Fibroblast of villous mesenchyme (primary cell): ENCODE measurements at regions not wholly inside any gene's neighbourhood (a gene's known extent, or its start where the extent isn't known, plus 50 kb on each side); places are given as distances from the start of the nearest gene placed in this dataset.
"Not testable (repeated sequence)": the region's sequence is repeated elsewhere in the genome, so short reads cannot be mapped to it uniquely, and the experiment has no call there.

ENCODE experiments used
- DNase-seq: peaks from one replicate; pipeline ENCODE4 v3.0.0-alpha.2; 2010; ENCODE audit warnings: low read depth
- H3K4me3 ChIP-seq: 2 replicates; pipeline ENCODE4 v1.5.1; 2011; ENCODE audit warnings: low read depth, mild to moderate bottlenecking, low read length
- TF ChIP-seq, protein P1 (sequence below): IDR thresholded peaks from 2 replicates; pipeline ENCODE4 v1.5.1; 2012; ENCODE audit warnings: low read depth, mild to moderate bottlenecking, low read length; ENCODE audit not compliant: insufficient read depth

DNA sequence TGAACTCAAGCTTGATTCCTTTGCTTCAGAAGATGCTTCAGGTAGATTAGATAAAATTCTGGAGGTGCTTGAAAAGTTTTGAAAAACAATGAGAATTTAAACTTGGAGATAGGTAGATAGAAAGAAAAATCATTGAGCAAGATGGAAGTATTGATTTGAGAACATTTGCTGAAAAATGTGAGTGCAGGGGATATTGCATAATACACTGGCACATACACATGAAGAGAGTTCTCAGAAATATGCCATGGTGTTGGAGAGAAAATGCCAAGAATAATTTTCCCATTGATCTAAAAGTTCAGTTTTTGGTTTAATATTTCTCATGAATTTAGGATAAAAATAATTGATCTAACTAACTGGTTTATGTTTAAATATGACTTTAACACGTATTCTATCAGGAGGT is 107.2 kb upstream of the GBE1 start:
- DNase-seq = no peak
- TF ChIP-seq, protein P1, sequence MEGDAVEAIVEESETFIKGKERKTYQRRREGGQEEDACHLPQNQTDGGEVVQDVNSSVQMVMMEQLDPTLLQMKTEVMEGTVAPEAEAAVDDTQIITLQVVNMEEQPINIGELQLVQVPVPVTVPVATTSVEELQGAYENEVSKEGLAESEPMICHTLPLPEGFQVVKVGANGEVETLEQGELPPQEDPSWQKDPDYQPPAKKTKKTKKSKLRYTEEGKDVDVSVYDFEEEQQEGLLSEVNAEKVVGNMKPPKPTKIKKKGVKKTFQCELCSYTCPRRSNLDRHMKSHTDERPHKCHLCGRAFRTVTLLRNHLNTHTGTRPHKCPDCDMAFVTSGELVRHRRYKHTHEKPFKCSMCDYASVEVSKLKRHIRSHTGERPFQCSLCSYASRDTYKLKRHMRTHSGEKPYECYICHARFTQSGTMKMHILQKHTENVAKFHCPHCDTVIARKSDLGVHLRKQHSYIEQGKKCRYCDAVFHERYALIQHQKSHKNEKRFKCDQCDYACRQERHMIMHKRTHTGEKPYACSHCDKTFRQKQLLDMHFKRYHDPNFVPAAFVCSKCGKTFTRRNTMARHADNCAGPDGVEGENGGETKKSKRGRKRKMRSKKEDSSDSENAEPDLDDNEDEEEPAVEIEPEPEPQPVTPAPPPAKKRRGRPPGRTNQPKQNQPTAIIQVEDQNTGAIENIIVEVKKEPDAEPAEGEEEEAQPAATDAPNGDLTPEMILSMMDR = no peak
- H3K4me3 ChIP-seq = no peak overlapping the region

DNA sequence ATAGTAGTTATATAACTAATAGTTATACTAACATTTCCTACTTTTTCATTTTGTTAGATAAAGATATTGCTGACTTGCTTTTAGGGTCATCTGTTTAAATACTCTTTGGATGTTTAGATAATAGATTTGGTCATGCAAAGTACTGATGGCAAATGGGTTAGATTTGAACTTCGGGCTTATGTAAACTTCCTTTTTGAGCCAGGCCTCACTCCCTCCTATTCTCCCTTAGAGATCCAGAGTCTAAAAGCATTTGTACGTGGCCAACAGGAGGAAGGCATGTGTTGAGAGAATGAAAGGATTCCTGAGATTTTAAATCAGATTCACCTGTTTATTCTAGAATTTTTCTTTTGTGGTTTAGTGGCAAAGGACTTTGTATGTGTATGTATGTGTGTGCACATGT is 106.4 kb upstream of the GBE1 start:
- no peak for DNase-seq
- no peak overlapping the region for H3K4me3 ChIP-seq
- TF ChIP-seq, protein P1 = no peak

- not testable (repeated sequence) for DNase-seq, H3K4me3 ChIP-seq
These were observed 103.7 kb upstream of the GBE1 start for GRCh38 chr3:81865164-81865563.

DNA sequence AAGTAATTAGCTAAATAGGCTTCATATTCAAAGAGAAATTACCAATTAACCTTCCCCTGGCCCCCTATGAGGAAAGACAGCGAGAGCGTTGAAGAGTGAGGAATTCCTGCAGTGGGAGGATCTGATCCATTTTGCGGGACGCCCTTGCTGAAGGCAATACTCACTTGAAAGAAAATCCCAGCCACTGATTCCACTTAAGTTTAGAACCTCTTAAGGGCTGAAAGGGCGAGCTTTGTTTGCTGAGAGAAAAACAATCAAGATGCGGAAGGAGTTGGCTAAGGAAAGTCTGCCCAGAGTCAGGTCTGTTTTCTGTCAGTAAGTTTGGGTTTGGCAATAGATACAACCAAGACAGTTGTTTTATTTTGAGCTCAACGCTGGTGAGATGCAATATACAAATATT is 102.8 kb upstream of the GBE1 start:
- peak; percentile 67 for DNase-seq
- TF ChIP-seq, protein P1 = no peak
- H3K4me3 ChIP-seq = peak overlapping the region; percentile 3

- DNase-seq = no peak
- H3K4me3 ChIP-seq = no peak overlapping the region
- TF ChIP-seq, protein P1 = no peak
These were observed 102.3 kb upstream of the GBE1 start for GRCh38 chr3:81863756-81864155.

DNA sequence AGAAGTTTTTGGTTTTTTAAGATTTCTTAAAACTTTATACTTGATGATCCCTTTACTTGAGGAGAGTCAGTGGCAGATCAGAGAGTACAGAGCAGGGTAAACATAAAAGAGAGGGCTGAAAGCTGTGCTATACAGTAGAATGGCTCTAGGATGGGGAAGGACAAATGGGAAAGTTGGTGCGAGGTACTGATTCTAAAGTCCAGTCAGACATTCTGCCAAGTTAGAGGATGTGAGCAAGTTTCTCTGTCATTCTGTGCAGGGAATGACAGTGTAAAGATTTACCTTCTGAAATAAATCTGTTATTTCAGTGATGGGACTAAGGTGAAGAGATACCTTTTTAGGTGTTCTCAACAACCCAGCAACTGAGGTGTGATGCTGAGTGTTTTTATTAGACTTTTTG is 100.1 kb upstream of the GBE1 start:
- H3K4me3 ChIP-seq = no peak overlapping the region
- no peak for DNase-seq
- TF ChIP-seq, protein P1 = no peak

GRCh38 chr3:81859524-81859923 is 98.1 kb upstream of the GBE1 start:
- no peak overlapping the region for H3K4me3 ChIP-seq
- TF ChIP-seq, protein P1 = no peak
- no peak for DNase-seq
